HT1080 (cell line): ENCODE measurements at regions not wholly inside any gene's neighbourhood (a gene's known extent, or its start where the extent isn't known, plus 50 kb on each side); places are given as distances from the start of the nearest gene placed in this dataset.

Experiments used
- DNase-seq: peaks from one replicate; pipeline ENCODE4 v3.0.0-alpha.2; 2015; ENCODE audit warnings: low read depth

DNA sequence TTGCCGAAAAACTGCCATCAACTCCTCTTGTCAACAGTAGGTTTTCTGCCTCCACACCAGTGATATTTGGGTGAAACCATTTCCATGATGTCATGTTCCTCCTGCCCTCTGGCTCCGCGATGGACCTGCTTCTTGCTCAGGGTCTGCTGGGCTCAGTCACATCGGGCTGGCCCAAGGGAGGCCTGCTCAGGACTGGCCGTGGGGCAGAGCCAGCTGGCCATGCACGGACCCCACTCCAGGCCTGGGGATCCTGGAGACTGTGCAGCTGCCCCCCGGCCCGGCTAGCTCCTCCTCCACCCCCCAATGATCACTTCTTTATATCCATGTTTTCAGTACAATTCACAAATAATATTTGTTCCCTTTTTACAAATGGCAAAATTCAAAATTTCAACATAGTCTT is 270.3 kb upstream of the CCDC54 start:
- DNase-seq, result no peak

DNA sequence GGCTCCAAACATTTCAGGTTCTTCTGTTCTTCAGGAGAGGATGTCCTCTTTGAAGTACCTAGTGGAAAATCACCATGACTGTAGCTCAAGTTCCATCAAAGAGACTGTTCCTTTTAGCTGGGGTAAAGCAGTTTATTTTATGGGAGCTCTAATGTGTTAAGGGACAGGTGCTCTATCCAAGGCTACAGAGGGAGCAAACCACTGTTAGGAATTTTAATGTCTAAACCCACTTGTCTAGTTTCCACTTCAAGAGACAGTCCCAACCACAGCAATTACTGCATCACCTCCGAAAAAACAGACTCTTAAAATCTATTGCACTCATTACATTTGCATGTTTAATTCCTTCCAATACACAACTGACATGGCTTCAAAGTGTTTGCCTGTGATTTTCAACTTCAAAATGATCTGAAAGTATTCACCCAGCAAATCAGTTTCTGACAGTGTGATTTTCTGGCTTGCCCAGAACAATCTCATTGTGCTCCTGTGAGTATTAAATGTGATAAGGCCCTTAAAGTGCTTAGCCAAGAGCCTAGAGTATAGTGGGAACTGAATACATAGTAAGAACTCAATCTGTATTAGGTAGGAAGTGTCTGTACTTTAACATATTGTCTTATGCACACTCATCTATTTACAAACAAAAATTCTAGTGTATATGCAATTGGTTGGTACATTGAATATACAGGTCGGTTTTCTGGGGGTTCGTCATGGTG is 266.5 kb upstream of the CCDC54 start:
- no peak for DNase-seq

DNA sequence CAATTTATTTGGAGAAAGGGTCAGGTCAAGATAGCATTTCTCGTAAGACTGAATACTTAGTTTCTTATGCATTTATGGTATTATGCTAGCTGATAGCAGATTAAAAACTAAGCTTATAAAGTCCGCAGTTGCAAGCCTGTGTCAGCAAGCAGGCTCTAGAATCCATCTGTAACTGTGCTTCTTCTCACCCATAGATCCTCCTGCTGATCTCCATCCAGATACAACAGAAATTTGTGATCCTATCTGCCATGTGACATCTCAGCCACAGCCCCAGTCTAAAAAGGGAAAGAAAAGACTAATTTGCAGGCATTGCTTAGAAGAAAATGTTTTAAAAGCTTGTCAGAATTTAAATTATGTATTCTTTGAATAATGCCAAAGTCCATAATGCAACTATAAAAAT is 265.4 kb upstream of the CCDC54 start:
- DNase-seq, result no peak

DNA sequence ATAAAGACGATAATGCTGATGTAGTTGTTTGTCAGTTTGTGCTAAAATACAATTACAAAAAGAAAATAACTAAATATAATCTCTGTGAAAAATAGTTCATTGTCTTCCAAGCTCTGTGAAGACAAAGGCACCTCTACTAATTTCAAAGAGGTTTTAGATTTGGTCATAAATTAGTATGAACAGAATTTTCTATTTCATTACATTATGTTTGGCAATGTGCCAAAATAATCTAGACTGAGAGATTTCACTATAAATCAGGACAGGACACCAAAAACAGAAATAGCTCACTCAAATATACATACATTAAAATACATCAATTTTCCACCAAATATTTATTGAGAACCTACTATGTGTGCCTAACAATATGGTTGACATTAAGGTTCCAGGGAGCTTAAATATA is 264.9 kb upstream of the CCDC54 start:
- no peak for DNase-seq

DNA sequence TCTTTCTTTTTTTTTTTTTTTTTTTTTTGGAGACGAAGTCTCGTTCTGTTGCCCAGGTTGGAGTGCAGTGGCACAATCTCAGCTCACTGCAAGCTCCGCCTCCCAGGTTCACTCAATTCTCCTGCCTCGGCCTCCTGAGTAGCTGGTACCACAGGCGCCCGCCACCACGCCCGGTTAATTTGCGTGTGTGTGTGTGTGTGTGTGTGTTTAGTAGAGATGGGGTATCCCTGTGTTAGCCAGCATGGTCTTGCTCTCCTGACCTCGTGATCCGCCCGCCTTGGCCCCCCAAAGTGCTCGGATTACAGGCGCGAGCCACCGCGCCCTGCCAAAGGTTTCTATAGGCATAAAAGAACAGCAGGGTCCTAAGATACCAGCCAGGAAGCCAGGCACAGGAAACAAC is 261.0 kb upstream of the CCDC54 start:
- no peak for DNase-seq

DNA sequence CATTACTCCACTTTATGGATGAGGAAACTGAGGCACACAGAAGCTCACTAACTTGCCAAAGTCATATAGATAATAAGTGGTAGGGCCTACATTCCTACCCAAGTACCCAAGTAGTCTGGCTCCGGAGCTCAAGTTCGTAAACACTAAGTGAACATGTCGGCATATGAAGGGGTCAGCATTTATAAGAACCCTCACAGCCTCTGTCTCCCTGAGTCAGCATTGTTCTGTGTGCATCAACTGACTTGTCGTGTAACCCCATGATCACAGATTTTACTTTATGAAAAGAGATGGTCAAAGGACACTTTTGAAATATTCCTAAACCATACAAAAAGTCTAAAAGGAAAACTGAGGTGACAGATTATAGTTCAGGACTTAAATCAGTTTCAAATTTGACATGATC is 260.1 kb upstream of the CCDC54 start:
- no peak for DNase-seq

DNA sequence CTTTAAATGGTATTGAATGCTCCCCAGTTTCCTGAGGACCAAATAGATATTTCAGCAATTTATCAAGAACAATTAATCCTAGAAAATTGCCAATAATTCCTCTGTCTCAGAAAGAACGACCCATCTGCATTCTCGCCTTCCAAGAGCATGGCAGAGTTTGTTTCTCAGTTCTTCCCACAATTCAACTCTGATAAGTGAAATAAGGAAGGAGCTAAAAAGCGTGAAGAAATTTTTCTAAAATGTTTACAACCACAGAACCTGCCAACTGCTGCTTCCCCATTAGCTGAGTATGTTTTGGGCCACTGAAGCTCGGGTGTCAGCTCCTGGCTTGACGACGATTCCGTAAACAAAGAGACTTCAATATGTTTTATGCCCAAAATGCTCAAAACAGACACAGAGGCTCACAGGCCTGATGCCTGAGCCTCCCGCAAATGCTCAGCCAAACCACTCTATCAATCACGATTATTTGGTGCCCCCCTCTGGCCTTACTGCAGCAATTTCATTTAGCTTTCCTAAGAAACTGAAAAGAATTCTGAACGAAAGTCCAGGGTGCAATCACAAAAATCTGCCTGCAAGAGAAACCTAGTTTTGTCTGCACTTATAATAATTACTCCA is 259.2 kb upstream of the CCDC54 start:
- DNase-seq, result peak; percentile 67

DNA sequence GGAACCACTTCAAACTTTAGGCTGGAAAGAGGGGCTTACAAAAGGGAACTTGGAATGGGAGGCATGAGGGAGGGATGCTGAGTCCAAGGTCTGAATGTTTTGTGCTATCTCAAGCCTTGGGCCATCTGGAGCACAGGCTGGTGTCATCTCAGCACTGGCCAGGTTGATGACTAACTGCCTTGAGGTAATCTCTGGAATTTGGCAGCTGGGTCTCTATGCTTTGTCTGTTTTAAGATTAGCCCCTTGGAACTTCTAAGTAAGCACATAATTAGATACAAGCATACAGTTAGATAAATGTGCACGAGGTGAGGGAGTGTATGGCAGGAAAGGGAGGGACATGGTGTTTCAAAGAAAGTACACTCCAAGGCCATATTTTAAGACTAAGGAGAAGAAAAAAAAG is 252.4 kb upstream of the CCDC54 start:
- peak; percentile 73 for DNase-seq

DNA sequence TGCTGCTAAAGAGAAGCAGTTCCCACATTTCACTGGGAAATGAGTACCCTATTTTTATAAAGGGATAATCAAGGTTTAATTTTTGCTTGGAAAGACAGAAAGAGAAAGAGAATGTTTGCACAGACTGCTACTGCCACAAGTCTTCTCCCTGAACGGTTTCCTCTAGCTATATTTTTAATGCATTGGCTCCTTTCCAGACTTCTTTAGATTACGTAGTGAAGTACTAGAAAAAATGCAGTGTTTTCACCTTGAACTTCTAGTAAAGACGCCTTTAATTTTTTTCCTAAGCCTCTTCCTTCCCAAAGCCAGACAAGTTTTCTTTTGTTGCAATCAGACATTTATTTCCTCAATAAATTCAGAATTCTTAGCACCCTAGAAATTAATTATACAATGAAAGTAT is 248.3 kb upstream of the CCDC54 start:
- DNase-seq, result no peak

DNA sequence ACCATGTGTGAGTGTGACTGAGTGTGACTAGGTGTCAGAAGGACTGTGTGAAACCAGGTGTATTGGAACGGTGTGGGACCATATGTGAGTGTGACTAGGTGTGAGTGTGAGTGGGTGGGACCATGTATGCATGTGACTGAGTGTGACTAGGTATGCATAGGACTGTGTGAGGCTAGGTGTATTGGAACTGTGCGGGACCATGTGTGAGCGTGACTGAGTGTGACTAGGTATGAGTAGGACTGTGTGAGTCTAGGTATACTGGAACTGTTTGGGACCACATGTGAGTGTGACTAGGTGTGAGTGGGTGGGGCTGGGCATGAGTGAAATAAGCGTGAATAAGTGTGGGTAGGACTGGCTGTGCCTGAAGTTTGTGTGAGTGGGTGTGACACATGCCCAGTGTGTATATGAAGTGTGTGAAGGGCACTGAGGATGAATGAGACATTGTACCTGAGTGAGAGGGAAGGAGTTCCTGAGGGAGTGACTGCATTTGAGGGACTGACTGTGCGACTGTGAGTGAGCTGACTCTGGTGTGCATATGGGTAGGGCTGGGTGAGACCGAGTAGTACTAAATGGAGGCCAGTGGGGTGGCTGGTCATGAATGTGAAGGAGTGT is 247.0 kb upstream of the CCDC54 start:
- DNase-seq, result no peak

DNA sequence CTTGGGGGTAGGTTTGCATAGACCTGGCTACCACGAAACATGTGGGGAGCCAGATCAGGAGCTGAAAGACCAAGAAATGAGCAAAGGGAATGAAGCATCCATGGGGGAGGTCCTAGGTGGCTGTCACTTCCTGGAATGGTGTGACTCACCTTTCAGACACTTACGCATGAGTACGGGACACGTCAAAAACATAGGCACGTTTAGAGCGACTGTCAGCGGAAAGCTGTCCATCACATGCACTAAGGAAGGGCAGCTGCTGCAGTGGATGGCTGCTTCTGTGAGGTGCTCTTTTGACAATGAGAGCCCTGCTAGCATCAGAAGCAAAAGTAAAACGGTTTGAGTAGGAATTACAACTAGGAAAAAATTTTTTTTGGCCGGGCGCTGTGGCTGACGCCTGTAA is 244.6 kb upstream of the CCDC54 start:
- DNase-seq, result no peak

DNA sequence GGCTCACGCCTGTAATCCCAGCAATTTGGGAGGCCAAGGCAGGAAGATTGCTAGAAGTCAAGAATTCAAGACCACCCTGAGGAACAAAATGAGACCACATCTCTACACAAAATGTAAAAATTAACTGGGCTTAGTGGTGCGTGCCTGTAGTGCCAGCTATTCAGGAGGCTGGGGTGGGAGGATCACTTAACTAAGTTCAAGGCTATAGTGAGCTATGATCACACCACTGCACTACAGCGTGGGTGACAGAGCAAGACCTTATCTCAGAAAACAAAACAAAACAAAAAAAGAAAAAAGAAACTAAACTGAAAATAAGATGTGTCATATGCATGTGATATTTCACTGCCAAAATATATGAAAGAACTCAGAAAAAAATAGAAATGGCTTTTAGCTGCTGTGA is 243.3 kb upstream of the CCDC54 start:
- DNase-seq, result no peak

DNA sequence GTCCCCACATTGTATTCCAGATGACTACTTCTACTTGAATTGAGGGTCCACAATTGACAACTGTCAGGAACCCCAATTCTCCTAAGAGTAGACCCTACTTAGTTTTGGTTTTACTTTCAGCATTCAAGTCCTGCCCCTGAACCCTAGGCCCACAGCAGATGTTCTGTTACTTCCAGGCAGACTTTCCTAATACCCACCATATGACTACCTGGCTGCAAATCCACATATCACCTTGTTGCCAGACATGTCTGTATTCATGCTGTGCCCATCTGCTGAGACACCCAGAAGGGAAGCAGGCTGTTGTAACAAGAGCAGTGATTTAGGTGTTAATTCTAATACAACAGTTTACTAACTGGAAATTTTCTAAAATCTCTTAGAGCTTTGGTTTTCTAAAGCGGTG is 235.1 kb upstream of the CCDC54 start:
- DNase-seq, result no peak

DNA sequence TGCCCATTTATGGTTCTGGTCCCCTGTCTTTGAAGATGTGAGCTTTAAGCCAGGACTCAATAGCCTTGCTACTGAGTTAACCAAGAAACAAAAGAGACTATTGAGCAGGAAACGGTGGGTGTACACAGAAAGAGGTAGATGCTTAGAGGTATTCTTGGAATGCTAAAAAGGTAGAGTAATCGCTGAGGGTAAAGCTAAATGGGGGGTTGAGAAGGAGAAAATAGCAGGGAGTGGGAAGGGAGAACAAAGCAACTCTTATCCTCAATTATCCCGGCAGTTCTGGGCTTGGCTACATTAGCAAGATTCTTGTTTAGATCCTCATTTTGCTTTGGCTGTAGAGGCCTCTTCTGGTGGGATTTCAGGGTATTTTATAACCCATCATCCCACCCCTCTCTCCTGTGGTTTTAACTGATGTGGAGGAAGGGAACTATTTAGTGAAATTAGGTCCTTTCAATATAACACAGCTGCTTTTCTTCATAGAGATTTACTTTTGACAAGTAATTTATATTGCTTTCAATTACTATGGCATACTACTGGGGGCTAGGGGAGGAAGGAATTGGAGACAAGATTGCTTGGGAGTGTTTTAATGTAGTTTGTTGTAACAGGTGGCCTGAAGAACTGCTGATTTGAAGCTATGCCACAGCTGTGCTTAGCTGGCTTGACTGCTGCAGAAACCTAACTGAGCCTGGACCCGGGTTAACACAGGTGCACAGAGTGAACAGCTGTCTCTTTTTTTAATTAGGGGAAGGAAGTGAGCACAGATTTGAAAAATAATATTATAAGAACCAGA is 234.3 kb upstream of the CCDC54 start:
- DNase-seq, result no peak

DNA sequence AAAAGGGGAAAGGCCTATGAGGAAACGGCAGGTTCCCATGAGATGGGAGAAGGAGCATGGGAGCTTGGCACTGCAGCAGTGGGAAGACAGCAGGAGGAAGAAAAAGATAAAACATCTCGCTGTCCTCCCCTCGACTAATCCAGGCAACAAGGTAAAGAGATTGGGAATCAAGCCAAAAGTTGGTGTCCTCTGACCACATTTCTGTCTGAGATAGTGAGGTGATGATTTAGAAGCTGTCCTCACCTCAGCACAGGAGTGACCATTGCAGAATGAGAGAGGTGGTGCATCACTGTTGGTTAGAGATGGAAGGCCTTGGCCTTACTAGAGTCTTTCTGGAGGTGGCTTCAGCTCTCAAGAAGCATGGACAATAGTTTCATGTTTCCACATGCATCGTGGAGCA is 226.6 kb upstream of the CCDC54 start:
- no peak for DNase-seq

DNA sequence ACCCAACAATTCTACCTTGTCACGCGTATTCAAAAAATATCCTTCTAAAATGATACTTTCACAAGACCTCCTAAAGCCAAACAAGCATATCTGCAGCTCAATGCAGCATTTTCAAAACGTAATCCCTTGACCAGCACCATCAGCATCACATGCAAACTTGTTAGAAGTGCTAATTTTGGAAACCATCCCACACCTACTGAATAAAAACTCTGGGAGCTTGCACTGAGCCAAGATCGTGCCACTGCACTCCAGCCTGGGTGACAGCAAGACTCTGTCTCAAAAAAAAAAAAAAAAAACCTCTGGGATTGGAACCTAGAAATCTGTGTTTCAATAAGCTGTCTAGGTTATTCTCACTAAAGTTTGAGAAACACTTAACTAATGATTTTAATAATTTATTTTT is 223.3 kb upstream of the CCDC54 start:
- no peak for DNase-seq

DNA sequence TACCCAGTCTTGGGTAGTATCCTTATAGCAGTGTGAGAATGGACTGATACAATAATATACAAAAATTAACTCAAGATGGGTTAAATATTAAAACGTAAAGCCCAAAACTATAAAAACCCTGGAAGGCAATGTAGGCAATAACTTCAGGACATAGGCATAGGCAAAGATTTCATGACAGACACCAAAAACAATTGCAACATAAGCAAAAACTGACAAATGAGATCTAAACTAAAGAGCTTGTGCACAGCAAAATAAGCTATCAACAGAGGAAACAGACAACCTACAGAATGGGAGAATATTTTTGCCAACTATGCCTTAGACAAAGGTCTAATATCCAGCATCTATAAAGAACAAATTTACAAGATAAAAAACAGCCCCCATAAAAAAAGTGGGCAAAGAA is 204.8 kb upstream of the CCDC54 start:
- DNase-seq, result no peak

DNA sequence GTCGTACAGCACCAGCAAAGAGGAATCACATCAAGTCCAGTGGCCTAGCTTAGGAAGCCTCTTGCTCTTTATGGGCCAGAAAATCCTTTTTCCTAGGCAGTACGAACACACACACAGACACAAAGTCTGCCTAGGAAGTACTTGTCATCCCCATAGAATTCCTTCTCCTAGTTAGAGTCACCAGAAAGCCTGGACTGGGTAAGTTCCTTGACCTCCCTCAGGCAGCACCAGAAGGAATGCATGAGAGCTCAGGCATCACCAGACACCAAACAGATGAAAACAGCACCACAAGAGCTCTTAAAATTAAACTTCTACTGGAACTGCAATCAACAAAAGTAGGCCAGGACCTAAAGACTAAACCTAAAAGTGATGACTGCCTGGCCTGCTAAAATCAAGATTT is 192.9 kb upstream of the CCDC54 start:
- DNase-seq, result no peak

DNA sequence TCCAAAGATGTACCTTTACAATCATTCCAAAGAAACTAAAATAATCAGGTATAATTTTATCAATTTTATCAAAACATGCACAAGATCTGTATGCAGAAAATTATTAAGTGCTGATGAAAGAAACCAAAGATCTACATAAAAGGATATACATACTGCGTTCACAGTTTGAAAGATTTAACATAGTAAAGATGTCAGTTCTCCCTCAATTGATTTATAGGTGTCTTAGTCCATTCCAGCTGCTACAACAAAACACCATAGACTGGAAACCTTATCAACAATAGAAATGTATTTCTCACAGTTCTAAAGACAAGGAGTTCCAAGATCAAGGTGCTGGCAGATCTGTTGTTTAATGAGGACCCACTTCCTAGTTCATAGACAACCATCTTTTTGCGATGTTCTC is 189.0 kb upstream of the CCDC54 start:
- DNase-seq, result no peak

DNA sequence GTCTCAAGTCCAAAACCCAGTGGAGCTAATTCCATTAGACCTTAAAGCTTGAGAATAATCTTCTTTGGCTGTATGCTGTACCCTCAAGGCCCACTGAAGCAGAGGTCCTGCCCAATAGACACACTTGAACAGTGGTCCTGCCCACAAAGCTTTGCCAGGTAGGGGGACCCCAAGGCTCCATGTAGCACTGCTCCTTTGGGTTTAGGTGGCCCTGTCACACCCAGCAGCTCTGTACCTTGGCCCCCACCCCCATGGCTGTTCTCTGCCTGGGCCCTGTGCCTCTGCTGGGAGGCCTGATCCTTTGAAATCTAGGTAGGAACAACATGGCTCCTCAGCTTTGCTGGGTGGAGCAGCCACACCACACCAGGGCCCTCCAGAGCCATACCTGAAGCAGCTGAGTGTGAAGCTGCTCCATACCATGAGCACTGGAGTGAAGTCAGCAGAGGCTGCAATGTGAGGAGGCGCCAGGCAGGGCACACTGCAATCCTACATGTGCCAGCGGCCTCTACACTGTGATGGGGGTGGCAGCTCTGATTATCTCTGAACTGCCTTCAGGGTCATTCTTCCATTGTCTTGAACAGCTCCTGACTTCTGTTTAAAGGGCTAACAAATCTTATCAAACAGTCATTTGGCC is 188.0 kb upstream of the CCDC54 start:
- no peak for DNase-seq

DNA sequence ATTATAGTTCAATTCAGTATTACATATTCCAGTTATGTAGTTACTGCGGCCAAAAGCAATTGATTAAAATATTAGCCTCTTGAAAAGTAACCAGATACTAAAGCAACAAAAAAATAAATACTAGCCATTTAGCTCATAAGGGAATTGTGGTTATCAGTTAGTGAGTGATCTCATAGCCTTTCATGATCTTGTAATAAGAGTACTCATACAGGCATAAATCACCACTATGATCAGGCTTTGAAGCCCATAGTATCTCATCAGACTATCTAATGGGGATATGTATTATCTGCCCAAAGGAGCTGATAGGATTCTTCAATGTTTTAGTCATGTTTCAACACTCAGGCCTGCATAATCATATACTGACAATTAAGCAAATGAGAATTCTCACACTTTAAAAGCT is 184.1 kb upstream of the CCDC54 start:
- no peak for DNase-seq
